NCI-H1417 treated with DMSO at 0.1 percent for 48 hours (cell line): ENCODE measurements at regions not wholly inside any gene's neighbourhood (a gene's known extent, or its start where the extent isn't known, plus 50 kb on each side); places are given as distances from the start of the nearest gene placed in this dataset.
"Not testable (repeated sequence)": the region's sequence is repeated elsewhere in the genome, so short reads cannot be mapped to it uniquely, and the experiment has no call there.

Source experiments
- DNase-seq: peaks from one replicate; lab custom pipeline; 2025; lab: John Stamatoyannopoulos, UW

GRCh38 chr15:70248116-70249025, 150.7 kb upstream of the TLE3 start:
- no peak for DNase-seq

- DNase-seq, result no peak
These were observed 149.6 kb upstream of the TLE3 start for GRCh38 chr15:70247281-70247680.

- DNase-seq, result no peak
These were observed 149.0 kb upstream of the TLE3 start for GRCh38 chr15:70246623-70247220.

- no peak for DNase-seq
These were observed 148.4 kb upstream of the TLE3 start for GRCh38 chr15:70245932-70246622.

GRCh38 chr15:70244978-70245542, 147.3 kb upstream of the TLE3 start:
- no peak for DNase-seq

GRCh38 chr15:70243686-70244540, 146.2 kb upstream of the TLE3 start:
- no peak for DNase-seq

GRCh38 chr15:70242951-70243685, 145.4 kb upstream of the TLE3 start:
- no peak for DNase-seq

GRCh38 chr15:70241561-70242320, 144.0 kb upstream of the TLE3 start:
- DNase-seq, result no peak

- DNase-seq, result no peak
These were observed 143.2 kb upstream of the TLE3 start for GRCh38 chr15:70240820-70241430.

- DNase-seq, result no peak
These were observed 142.4 kb upstream of the TLE3 start for GRCh38 chr15:70240082-70240481.

GRCh38 chr15:70238917-70239316, 141.2 kb upstream of the TLE3 start:
- DNase-seq, result no peak

- no peak for DNase-seq
These were observed 139.9 kb upstream of the TLE3 start for GRCh38 chr15:70237626-70238025.

GRCh38 chr15:70236341-70237086, 138.8 kb upstream of the TLE3 start:
- no peak for DNase-seq

GRCh38 chr15:70235347-70235746, 137.6 kb upstream of the TLE3 start:
- no peak for DNase-seq

- no peak for DNase-seq
These were observed 136.7 kb upstream of the TLE3 start for GRCh38 chr15:70234256-70234905.

GRCh38 chr15:70231484-70231883, 133.8 kb upstream of the TLE3 start:
- DNase-seq, result no peak

GRCh38 chr15:70227918-70228317, 130.2 kb upstream of the TLE3 start:
- not testable (repeated sequence) for DNase-seq

- DNase-seq, result no peak
These were observed 129.4 kb upstream of the TLE3 start for GRCh38 chr15:70227147-70227546.
